CD8-positive, alpha-beta memory T cell (primary cell): ENCODE measurements at regions not wholly inside any gene's neighbourhood (a gene's known extent, or its start where the extent isn't known, plus 50 kb on each side); places are given as distances from the start of the nearest gene placed in this dataset.

Experiments used
- CTCF ChIA-PET: fragments of 350-600 bp; sonication (Branson Sonifier 250); formaldehyde crosslinking; loops from one replicate; lab custom pipeline; 2021; ENCODE audit warnings: antibody characterized with exemption; lab: Charles Lee
- POLR2A ChIA-PET: fragments of 350-600 bp; sonication (Branson Sonifier 250); formaldehyde crosslinking; loops from one replicate; lab custom pipeline; 2021; ENCODE audit warnings: antibody characterized with exemption; lab: Charles Lee
- DNase-seq, 5 donors: peaks; one replicate each; pipeline versions ENCODE4 v3.0.0 to v3.0.0-alpha.2; 2020 to 2022; ENCODE audit warnings: mixed read lengths in 1 of 5
- H3K27ac ChIP-seq: one replicate; pipeline ENCODE4 v1.7.0; 2013; ENCODE audit warnings: low read depth, mild to moderate bottlenecking, low read length, moderate library complexity
- H3K27me3 ChIP-seq: 2 replicates; pipeline ENCODE4 v1.7.0; 2013; ENCODE audit warnings: low read length, mild to moderate bottlenecking; ENCODE audit not compliant: insufficient read depth, poor library complexity, severe bottlenecking
- H3K36me3 ChIP-seq: 2 replicates; pipeline ENCODE4 v1.7.0; 2013; ENCODE audit warnings: mild to moderate bottlenecking, low read length, moderate library complexity; ENCODE audit not compliant: insufficient read depth
- H3K4me1 ChIP-seq: 2 replicates; pipeline ENCODE4 v1.7.0; 2013; ENCODE audit warnings: mild to moderate bottlenecking, low read length, moderate library complexity; ENCODE audit not compliant: insufficient read depth
- H3K4me3 ChIP-seq: 2 replicates; pipeline ENCODE4 v1.7.0; 2013; ENCODE audit warnings: mild to moderate bottlenecking, low read length
- H3K9me3 ChIP-seq: 2 replicates; pipeline ENCODE4 v1.7.0; 2013; ENCODE audit warnings: mild to moderate bottlenecking, low read length
- H3K27ac Mint-ChIP-seq, 8 donors: one replicate each; pipeline ENCODE4 v1.8.0; 2020 to 2021; ENCODE audit warnings: mixed read lengths in 8 of 8, mild to moderate bottlenecking in 6 of 8, inconsistent platforms in 3 of 8, moderate library complexity in 3 of 8
- H3K27me3 Mint-ChIP-seq, 2 donors: one replicate each; pipeline ENCODE4 v1.8.0; 2020 to 2021; ENCODE audit warnings: mixed read lengths in 2 of 2, mild to moderate bottlenecking in 1 of 2, moderate library complexity in 1 of 2
- H3K36me3 Mint-ChIP-seq, 3 donors: one replicate each; pipeline ENCODE4 v1.8.0; 2020 to 2021; ENCODE audit warnings: mixed read lengths in 3 of 3, inconsistent platforms in 1 of 3, mild to moderate bottlenecking in 1 of 3
- H3K4me1 Mint-ChIP-seq, 3 donors: one replicate each; pipeline ENCODE4 v1.8.0; 2020 to 2021; ENCODE audit warnings: mixed read lengths in 3 of 3, inconsistent platforms in 1 of 3, mild to moderate bottlenecking in 1 of 3
- H3K4me3 Mint-ChIP-seq, 7 donors: one replicate each; pipeline ENCODE4 v1.8.0; 2020 to 2021; ENCODE audit warnings: mixed read lengths in 7 of 7, mild to moderate bottlenecking in 6 of 7, moderate library complexity in 4 of 7, inconsistent platforms in 2 of 7
- H3K9me3 Mint-ChIP-seq, 5 donors: one replicate each; pipeline ENCODE4 v1.8.0; 2020 to 2022; ENCODE audit warnings: mixed read lengths in 5 of 5, mild to moderate bottlenecking in 3 of 5, moderate library complexity in 2 of 5, inconsistent platforms in 1 of 5

DNA sequence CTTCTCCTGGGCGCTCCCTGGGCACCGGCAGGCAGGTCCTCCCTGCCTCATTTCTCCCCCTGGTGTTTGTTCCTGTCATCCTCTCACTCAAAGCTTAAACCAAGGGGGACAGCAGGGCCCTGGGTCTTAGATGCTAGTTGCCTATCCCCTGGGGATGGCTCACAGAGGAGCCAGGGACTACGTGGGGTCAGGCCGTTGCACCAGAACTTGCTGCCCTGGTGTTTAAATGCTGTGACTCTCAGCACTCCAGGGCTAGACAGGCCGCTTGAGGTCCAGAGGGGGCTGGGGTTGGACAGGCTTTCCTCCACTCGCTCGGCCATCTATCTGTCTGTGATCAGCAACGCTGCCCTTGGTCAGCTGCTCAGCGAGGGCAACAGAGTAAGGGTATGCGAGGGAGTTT is 340.3 kb downstream of the CXCL12 start:
- Mint-ChIP-seq H3K27me3 (peaks cover 7 to 11% of the 10 kb centered on the region in 2 donors), H3K27ac (no peak overlapping the region), H3K9me3 (no peaks in the 10 kb centered on the region), H3K4me3 (no peak overlapping the region), H3K4me1 (peaks cover 0 to 2% (median 0%) of the 10 kb centered on the region in 3 donors), H3K36me3 (no peaks in the 10 kb centered on the region)
- Histone ChIP-seq H3K36me3 (no peaks in the 10 kb centered on the region), H3K4me3 (no peak overlapping the region), H3K27ac (no peak overlapping the region), H3K27me3 (no peaks in the 10 kb centered on the region), H3K9me3 (no peaks in the 10 kb centered on the region), H3K4me1 (no peaks in the 10 kb centered on the region)
- CTCF ChIA-PET: no interaction called here
- POLR2A ChIA-PET: no interaction called here
- DNase-seq: no peak

DNA sequence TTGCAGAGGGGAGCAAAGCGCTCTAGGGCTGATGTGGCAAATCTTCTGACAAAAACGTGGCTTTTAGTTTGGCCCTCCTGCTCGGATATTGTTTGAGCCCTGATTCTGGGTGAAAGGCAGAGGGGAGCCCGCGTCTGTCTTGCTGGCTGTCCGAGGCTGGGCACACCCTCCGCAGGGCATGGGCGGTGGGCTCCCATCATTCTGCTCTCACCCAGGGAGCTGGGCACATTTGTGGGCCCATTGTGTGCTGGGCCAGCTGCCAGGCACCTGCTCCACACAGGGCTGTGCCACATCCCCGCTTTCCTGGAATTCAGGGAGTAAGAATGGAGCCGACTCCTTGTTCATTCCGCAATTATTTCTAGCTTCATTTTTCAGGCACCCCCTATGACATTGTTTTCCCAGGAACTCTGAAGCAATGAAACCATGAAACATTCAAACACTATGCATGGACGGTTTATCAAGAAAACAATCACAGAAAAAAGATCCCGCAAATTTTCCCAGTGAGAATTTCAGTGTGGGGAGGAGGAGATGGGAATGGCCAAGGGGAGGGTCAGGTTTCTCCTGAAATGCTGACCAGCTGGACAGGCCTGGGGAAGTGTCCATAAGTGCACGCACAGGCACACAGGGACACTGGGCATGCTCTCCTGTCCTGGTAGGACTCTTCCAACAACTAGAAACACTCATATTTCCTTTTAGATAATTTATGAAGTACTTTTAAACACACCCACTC is 341.1 kb downstream of the CXCL12 start:
- ChIA-PET POLR2A (no interaction called here), CTCF (no interaction called here)
- H3K36me3 ChIP-seq: no peaks in the 10 kb centered on the region
- H3K4me3 Mint-ChIP-seq: no peak overlapping the region
- no peaks in the 10 kb centered on the region for H3K9me3 ChIP-seq
- H3K4me3 ChIP-seq: no peak overlapping the region
- no peaks in the 10 kb centered on the region for H3K27me3 ChIP-seq
- DNase-seq: no peak
- H3K27me3 Mint-ChIP-seq: peaks cover 7 to 8% of the 10 kb centered on the region in 2 donors
- H3K4me1 ChIP-seq: no peaks in the 10 kb centered on the region
- H3K27ac ChIP-seq: no peak overlapping the region
- no peaks in the 10 kb centered on the region for H3K36me3 Mint-ChIP-seq
- H3K27ac Mint-ChIP-seq: no peak overlapping the region
- H3K9me3 Mint-ChIP-seq: no peaks in the 10 kb centered on the region
- peaks cover 0 to 2% (median 0%) of the 10 kb centered on the region in 3 donors for H3K4me1 Mint-ChIP-seq

DNA sequence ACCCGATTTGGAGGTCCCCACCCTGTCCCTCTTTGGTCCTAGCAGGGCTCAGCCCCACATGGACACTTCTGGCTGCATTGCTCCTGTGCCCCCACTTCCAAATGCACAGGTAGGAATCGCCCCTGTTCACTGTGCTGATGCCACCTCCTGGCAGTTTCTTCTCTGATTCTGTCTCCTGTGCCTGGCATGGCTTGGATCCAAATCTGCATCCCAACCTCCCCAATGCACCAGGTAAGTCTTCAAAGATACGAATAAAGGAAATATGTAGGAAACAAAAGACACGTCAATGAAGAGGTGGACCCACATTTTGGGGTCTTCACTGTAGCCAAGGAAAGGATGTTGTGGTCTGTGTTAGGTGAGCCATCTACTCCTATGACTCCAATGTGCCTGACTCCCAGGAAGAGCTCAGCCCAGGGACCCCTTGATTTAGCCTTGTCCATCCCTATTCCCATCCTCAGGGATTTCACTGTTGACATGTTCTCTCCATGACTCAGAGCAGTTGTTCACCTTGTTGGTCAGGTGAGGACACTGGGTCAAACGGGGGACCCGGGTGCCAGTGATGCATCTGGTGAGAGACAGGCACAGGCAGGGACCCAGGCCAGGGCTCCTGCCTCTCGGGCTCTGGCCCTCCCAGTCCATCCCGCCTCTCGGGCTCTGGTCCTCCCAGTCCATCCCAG is 341.8 kb downstream of the CXCL12 start:
- no peaks in the 10 kb centered on the region for H3K27me3 ChIP-seq
- Mint-ChIP-seq H3K9me3 (no peaks in the 10 kb centered on the region), H3K4me1 (peaks cover 0 to 2% (median 0%) of the 10 kb centered on the region in 3 donors), H3K36me3 (no peaks in the 10 kb centered on the region), H3K4me3 (no peak overlapping the region), H3K27ac (no peak overlapping the region), H3K27me3 (peaks cover 7% of the 10 kb centered on the region in 2 donors)
- no peak overlapping the region for H3K4me3 ChIP-seq
- DNase-seq: no peak
- ChIA-PET CTCF (no interaction called here), POLR2A (no interaction called here)
- H3K9me3 ChIP-seq: no peaks in the 10 kb centered on the region
- H3K4me1 ChIP-seq: no peaks in the 10 kb centered on the region
- no peaks in the 10 kb centered on the region for H3K36me3 ChIP-seq
- H3K27ac ChIP-seq: no peak overlapping the region

DNA sequence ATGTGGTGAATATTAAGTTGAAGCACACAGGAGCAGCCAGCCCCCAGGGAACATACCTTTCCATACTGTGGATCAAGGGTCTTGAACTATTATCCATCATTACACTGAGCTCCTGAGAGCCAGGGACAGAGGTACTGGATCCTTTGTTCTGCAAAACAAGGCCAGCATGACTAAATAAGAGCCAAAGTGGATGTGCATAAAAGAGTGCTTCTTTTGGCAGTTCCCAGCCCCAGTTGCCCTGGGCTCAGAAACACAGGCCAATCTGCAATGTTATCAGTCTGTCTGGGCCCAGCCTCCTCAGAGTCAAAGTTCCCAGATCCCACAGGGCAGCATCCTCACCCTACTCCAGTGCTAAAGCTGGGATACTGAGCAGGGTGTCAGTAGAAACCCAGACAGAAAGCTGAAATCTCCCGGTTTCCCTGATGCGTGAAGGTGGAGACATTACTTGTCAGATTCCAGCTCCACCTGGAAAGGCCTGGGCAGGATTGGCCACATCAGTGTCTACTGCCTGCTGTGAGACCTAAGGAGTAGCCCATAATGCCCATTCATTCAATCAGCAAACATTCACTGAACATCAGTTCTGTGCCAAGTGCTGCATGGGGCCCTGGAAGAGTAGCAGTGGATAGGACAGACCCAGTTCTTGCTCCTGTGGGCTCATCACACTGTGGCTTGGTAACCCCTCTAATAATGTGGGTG is 342.7 kb downstream of the CXCL12 start:
- H3K9me3 Mint-ChIP-seq: no peaks in the 10 kb centered on the region
- H3K4me3 Mint-ChIP-seq: no peak overlapping the region
- Histone ChIP-seq H3K4me1 (no peaks in the 10 kb centered on the region), H3K9me3 (no peaks in the 10 kb centered on the region), H3K4me3 (no peak overlapping the region), H3K36me3 (no peaks in the 10 kb centered on the region), H3K27ac (no peak overlapping the region), H3K27me3 (no peaks in the 10 kb centered on the region)
- no peaks in the 10 kb centered on the region for H3K36me3 Mint-ChIP-seq
- DNase-seq: no peak
- ChIA-PET POLR2A (no interaction called here), CTCF (no interaction called here)
- H3K27me3 Mint-ChIP-seq: peaks cover 3 to 7% of the 10 kb centered on the region in 2 donors
- H3K27ac Mint-ChIP-seq: no peak overlapping the region
- H3K4me1 Mint-ChIP-seq: peaks cover 0 to under 1% (median 0%) of the 10 kb centered on the region in 3 donors

DNA sequence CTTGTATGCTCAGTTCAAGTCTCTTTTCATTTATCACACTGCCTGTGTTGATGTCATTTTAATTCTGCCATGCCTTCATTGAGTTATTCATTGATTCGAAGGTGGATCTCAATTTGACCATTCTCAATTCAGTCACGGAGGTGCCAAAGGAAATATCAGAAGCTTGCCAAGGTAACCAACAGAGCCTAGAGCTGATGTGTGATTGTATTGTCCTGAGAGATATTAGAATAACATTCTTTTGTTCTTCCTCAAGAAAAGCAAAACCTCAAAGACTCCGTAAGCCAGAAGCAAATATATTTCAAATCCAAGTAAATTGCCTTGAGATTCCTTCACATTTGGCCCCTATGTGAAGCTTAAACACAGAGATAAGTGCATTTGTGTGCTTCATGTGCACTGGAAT is 345.3 kb downstream of the CXCL12 start:
- H3K9me3 Mint-ChIP-seq: no peaks in the 10 kb centered on the region
- CTCF ChIA-PET: no interaction called here

DNA sequence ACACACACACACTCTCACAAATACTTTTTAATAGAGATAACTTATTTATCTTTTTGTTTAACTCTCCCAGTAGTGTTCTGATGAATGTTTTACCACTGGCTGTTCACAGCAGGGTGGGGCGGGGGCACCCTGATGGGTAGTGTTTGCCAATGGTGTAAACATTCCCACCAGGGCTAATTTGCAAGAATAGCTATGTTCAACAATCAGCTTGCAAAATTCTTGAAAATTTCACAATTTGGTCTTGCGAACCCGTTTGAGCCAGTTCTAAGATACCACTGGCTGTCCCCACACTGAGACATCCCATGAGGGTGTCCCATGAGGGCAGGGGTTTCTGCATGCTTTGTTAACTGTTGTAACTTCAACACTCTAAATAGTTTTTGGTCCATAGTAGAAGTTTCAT is 348.5 kb downstream of the CXCL12 start:
- CTCF ChIA-PET: interaction anchor here (0.8 kb wide), 1 partner anchor 346 kb away, joined by 3 read pairs; no protein-coding TSS in a partner anchor
- Histone ChIP-seq H3K27ac (no peak overlapping the region), H3K27me3 (no peaks in the 10 kb centered on the region), H3K4me3 (no peak overlapping the region), H3K36me3 (no peaks in the 10 kb centered on the region), H3K4me1 (no peaks in the 10 kb centered on the region), H3K9me3 (no peaks in the 10 kb centered on the region)
- no peak overlapping the region for H3K27ac Mint-ChIP-seq
- no peaks in the 10 kb centered on the region for H3K36me3 Mint-ChIP-seq
- H3K27me3 Mint-ChIP-seq: peaks cover 3 to 18% of the 10 kb centered on the region in 2 donors
- POLR2A ChIA-PET: no interaction called here
- no peaks in the 10 kb centered on the region for H3K9me3 Mint-ChIP-seq
- no peak overlapping the region for H3K4me3 Mint-ChIP-seq
- no peaks in the 10 kb centered on the region for H3K4me1 Mint-ChIP-seq
- no peak for DNase-seq

More for the DNA sequence above, 345.3 kb downstream of the CXCL12 start:
- Histone ChIP-seq H3K4me3 (no peak overlapping the region), H3K9me3 (no peaks in the 10 kb centered on the region), H3K27me3 (no peaks in the 10 kb centered on the region), H3K27ac (no peak overlapping the region), H3K4me1 (no peaks in the 10 kb centered on the region), H3K36me3 (no peaks in the 10 kb centered on the region)
- POLR2A ChIA-PET: no interaction called here
- no peaks in the 10 kb centered on the region for H3K4me1 Mint-ChIP-seq
- H3K4me3 Mint-ChIP-seq: no peak overlapping the region
- peaks cover 7 to 13% of the 10 kb centered on the region in 2 donors for H3K27me3 Mint-ChIP-seq
- H3K27ac Mint-ChIP-seq: no peak overlapping the region
- DNase-seq: no peak
- H3K36me3 Mint-ChIP-seq: no peaks in the 10 kb centered on the region

DNA sequence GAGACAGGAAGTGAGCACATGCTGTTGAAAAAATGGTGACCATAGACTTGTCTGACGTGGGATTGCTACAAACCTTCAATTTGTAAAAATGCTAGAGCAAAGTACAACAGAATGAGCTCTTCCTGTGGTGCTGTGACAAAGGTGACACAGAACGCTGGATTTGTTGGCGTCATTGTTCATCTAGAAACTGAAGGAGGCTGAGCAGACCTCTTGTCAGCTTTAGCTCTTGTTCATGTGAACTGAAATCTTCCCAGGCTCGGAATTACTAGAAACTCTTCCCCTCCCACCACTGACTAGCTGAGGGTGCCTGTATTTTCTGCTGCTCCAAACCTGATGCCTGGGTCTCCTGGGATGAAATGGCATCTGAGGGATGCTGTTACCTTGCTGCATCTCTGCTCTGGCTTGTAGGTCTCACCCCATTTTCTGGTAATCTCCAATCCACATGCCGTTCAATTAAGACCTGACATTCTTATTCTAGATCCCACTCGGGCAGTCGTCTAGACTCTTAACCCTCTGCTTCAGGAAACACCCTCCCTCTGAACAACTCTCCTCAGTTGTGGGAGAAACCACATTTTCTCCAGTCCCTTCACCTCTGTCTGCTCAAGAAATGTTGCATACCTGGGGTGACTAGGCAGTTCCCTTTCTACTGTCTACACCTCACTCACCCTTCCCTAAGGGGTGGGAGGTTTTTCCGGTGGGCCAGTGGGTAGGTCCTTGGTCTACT is 349.3 kb downstream of the CXCL12 start:
- Histone ChIP-seq H3K27ac (no peak overlapping the region), H3K36me3 (no peaks in the 10 kb centered on the region), H3K27me3 (no peaks in the 10 kb centered on the region), H3K9me3 (no peaks in the 10 kb centered on the region), H3K4me1 (no peaks in the 10 kb centered on the region), H3K4me3 (no peak overlapping the region)
- Mint-ChIP-seq H3K4me3 (no peak overlapping the region), H3K27ac (no peak overlapping the region), H3K27me3 (peaks cover 3 to 18% of the 10 kb centered on the region in 2 donors), H3K4me1 (no peaks in the 10 kb centered on the region), H3K9me3 (no peaks in the 10 kb centered on the region), H3K36me3 (no peaks in the 10 kb centered on the region)
- CTCF ChIA-PET: no interaction called here
- no peak for DNase-seq
- POLR2A ChIA-PET: no interaction called here
